ENCODE measurements at regions not wholly inside any gene's neighbourhood (a gene's known extent, or its start where the extent isn't known, plus 50 kb on each side); places are given as distances from the start of the nearest gene placed in this dataset.

DNA sequence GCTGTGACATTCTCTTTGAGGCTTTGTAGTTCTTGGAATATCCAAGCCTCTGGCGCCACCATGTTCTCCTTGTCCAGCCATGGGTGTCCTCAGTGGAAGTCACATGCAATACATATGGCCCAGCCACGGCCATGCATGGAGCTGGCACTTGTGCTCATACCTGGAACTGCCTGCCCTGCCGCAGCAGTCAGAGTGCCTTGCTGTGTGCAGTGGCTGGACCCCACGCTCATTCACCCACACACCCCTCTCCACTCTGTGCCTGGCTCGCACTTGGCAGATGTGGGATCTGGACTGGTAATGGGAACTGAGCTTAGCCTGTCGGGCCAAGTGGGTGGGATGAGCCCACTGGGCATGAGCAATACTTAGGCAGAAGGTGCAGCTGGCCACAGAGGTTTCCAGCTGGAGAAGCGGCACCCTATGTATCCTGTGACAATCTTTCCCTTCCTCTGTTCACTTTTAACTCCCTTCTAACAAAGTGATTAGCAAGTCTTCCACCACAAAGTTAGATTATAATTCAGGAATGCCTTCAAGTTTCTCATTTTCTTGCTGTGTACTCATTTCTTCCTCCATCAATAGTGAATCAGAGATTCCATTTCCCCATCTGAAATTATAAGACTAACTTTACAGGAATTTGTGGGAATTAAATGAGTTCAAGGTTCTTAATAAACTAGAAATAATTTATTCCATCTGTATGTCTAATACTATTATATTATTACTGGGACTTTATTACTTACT lies 351.6 kb upstream of the NCAM2 start:
- ATAC-seq (ENCODE audit: insufficient read depth, low read depth) = no peak

DNA sequence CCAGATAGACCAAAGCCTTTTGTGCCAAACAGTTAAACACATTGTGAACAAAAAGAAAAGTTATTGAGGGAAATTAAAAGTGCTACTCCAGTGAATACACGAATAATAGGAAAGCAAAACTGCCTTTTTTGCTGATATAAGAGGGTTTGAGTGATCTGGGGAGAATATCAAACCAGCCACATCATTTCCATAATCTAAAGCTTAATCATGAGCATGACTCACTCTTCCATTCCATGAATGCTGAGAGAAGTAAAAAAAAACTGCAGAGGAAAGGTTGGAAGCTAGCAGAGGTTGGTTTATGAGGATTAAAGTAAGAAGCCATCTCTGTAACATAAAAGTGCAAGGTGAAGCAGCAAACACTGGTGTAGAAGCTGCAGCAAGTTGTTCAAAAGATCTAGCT lies 350.6 kb upstream of the NCAM2 start:
- Histone ChIP-seq H3K27me3 (ENCODE audit: insufficient read depth, low read length, poor library complexity) (no peaks in the 10 kb centered on the region), H3K4me2 (ENCODE audit: insufficient read depth, low read length) (no peak overlapping the region), H3K36me3 (ENCODE audit: insufficient read depth, low read length) (no peaks in the 10 kb centered on the region), H3K4me1 (ENCODE audit: insufficient read depth, low read length) (no peaks in the 10 kb centered on the region), H3K9me3 (ENCODE audit: insufficient read depth, low read length, severe bottlenecking) (peaks cover 15% of the 10 kb centered on the region), H3K27ac (ENCODE audit: low read length) (no peak overlapping the region), H3K4me3 (ENCODE audit: low read depth in 1 of 2, low read length in 2 of 2) (no peak overlapping the region), H2AFZ (ENCODE audit: low read depth, low read length) (no peak overlapping the region), H3K79me2 (ENCODE audit: insufficient read depth, low read length) (no peaks in the 10 kb centered on the region), H4K20me1 (ENCODE audit: insufficient read depth, low read length) (no peaks in the 10 kb centered on the region), H3K9ac (ENCODE audit: low read depth, low read length) (no peak overlapping the region)
- TF ChIP-seq, protein P1, sequence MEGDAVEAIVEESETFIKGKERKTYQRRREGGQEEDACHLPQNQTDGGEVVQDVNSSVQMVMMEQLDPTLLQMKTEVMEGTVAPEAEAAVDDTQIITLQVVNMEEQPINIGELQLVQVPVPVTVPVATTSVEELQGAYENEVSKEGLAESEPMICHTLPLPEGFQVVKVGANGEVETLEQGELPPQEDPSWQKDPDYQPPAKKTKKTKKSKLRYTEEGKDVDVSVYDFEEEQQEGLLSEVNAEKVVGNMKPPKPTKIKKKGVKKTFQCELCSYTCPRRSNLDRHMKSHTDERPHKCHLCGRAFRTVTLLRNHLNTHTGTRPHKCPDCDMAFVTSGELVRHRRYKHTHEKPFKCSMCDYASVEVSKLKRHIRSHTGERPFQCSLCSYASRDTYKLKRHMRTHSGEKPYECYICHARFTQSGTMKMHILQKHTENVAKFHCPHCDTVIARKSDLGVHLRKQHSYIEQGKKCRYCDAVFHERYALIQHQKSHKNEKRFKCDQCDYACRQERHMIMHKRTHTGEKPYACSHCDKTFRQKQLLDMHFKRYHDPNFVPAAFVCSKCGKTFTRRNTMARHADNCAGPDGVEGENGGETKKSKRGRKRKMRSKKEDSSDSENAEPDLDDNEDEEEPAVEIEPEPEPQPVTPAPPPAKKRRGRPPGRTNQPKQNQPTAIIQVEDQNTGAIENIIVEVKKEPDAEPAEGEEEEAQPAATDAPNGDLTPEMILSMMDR (IDR thresholded peaks at IDR 0.05; ENCODE audit: borderline replicate concordance, extremely low read depth, low read length, poor library complexity, severe bottlenecking) = no peak
- no peak for TF ChIP-seq EZH2 (IDR thresholded peaks at IDR 0.05; ENCODE audit: borderline replicate concordance, low read depth, low read length, severe bottlenecking)
- DNase-seq = no peak
- ATAC-seq (ENCODE audit: insufficient read depth, low read depth) = no peak

More for the DNA sequence above, 351.6 kb upstream of the NCAM2 start:
- H3K4me3 ChIP-seq (ENCODE audit: low read depth in 1 of 2, low read length in 2 of 2) = no peak overlapping the region
- H3K27me3 ChIP-seq (ENCODE audit: insufficient read depth, low read length, poor library complexity) = no peaks in the 10 kb centered on the region
- H3K9me3 ChIP-seq (ENCODE audit: insufficient read depth, low read length, severe bottlenecking) = peaks cover 15% of the 10 kb centered on the region
- no peaks in the 10 kb centered on the region for H3K4me1 ChIP-seq (ENCODE audit: insufficient read depth, low read length)
- H3K27ac ChIP-seq (ENCODE audit: low read length) = no peak overlapping the region
- H3K9ac ChIP-seq (ENCODE audit: low read depth, low read length) = no peak overlapping the region
- DNase-seq = no peak
- H3K36me3 ChIP-seq (ENCODE audit: insufficient read depth, low read length) = no peaks in the 10 kb centered on the region
- TF ChIP-seq, protein P1 (IDR thresholded peaks at IDR 0.05; ENCODE audit: borderline replicate concordance, extremely low read depth, low read length, poor library complexity, severe bottlenecking) = no peak
- TF ChIP-seq EZH2 (IDR thresholded peaks at IDR 0.05; ENCODE audit: borderline replicate concordance, low read depth, low read length, severe bottlenecking) = no peak
- H3K4me2 ChIP-seq (ENCODE audit: insufficient read depth, low read length) = no peak overlapping the region
- no peak overlapping the region for H2AFZ ChIP-seq (ENCODE audit: low read depth, low read length)
- no peaks in the 10 kb centered on the region for H4K20me1 ChIP-seq (ENCODE audit: insufficient read depth, low read length)
- no peaks in the 10 kb centered on the region for H3K79me2 ChIP-seq (ENCODE audit: insufficient read depth, low read length)

DNA sequence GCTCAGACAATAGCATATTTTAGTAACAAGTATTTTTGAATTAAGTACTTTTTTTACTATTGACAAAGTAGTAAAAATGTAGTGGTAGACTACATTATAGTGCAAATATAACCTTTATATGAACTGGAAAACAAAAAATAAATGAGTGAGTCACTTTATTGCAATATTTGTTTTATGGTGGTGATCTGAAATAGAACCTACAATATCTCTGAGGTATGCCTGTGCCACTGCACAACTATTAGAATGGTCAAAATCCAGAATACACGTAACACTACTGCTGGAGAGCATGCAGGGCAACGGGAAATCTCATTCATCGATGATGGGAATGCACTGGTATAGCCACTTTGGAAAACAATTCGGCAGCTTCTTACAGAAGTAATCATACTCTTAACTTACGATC lies 349.0 kb upstream of the NCAM2 start:
- no peak overlapping the region for H3K27ac ChIP-seq (ENCODE audit: low read length)
- H3K4me3 ChIP-seq (ENCODE audit: low read depth in 1 of 2, low read length in 2 of 2) = no peak overlapping the region
- ATAC-seq (ENCODE audit: insufficient read depth, low read depth) = no peak
- no peaks in the 10 kb centered on the region for H3K36me3 ChIP-seq (ENCODE audit: insufficient read depth, low read length)
- H3K27me3 ChIP-seq (ENCODE audit: insufficient read depth, low read length, poor library complexity) = no peaks in the 10 kb centered on the region
- no peak overlapping the region for H3K9ac ChIP-seq (ENCODE audit: low read depth, low read length)
- no peaks in the 10 kb centered on the region for H3K79me2 ChIP-seq (ENCODE audit: insufficient read depth, low read length)
- no peak for DNase-seq
- no peak overlapping the region for H2AFZ ChIP-seq (ENCODE audit: low read depth, low read length)
- H3K4me2 ChIP-seq (ENCODE audit: insufficient read depth, low read length) = no peak overlapping the region
- no peak for TF ChIP-seq EZH2 (IDR thresholded peaks at IDR 0.05; ENCODE audit: borderline replicate concordance, low read depth, low read length, severe bottlenecking)
- TF ChIP-seq, protein P1 (IDR thresholded peaks at IDR 0.05; ENCODE audit: borderline replicate concordance, extremely low read depth, low read length, poor library complexity, severe bottlenecking) = no peak
- H3K9me3 ChIP-seq (ENCODE audit: insufficient read depth, low read length, severe bottlenecking) = peaks cover 15% of the 10 kb centered on the region
- H3K4me1 ChIP-seq (ENCODE audit: insufficient read depth, low read length) = no peaks in the 10 kb centered on the region
- H4K20me1 ChIP-seq (ENCODE audit: insufficient read depth, low read length) = no peaks in the 10 kb centered on the region

Data from DND-41 (cell line).